Loucy (cell line): ENCODE measurements at regions not wholly inside any gene's neighbourhood (a gene's known extent, or its start where the extent isn't known, plus 50 kb on each side); places are given as distances from the start of the nearest gene placed in this dataset.

Experiments used
- EZH2phosphoT487 ChIP-seq: fragments of 200-600 bp; IDR thresholded peaks from 2 replicates; pipeline ENCODE4 v1.6.1; 2018; ENCODE audit warnings: antibody characterized with exemption, mild to moderate bottlenecking, moderate library complexity, borderline replicate concordance
- TF ChIP-seq, protein P1 (sequence below): fragments of 200-600 bp; sonication (generic); conservative IDR thresholded peaks from 2 replicates; pipeline ENCODE4 v1.5.1; 2014; ENCODE audit warnings: mild to moderate bottlenecking, antibody characterized with exemption, low read length

DNA sequence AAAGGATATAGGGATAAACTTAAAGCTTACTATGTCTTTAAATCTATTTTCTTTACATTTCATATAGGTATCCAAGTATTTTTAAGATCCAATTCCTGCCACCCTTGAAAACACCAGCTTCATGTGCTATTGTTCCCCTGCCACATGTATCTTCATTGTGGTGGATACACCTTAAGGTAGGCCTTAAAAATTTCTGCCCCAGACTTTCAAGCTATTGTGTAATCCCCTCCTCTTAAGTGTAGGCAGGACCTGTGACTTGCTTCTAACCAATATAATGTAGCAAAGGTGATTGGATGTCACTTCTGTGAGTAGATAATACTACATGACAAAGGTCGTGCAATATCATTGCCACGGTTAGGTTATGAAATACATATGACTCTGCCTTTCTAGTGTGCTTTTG is 119.5 kb downstream of the RAD51AP2 start:
- TF ChIP-seq, protein P1, sequence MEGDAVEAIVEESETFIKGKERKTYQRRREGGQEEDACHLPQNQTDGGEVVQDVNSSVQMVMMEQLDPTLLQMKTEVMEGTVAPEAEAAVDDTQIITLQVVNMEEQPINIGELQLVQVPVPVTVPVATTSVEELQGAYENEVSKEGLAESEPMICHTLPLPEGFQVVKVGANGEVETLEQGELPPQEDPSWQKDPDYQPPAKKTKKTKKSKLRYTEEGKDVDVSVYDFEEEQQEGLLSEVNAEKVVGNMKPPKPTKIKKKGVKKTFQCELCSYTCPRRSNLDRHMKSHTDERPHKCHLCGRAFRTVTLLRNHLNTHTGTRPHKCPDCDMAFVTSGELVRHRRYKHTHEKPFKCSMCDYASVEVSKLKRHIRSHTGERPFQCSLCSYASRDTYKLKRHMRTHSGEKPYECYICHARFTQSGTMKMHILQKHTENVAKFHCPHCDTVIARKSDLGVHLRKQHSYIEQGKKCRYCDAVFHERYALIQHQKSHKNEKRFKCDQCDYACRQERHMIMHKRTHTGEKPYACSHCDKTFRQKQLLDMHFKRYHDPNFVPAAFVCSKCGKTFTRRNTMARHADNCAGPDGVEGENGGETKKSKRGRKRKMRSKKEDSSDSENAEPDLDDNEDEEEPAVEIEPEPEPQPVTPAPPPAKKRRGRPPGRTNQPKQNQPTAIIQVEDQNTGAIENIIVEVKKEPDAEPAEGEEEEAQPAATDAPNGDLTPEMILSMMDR = no peak
- TF ChIP-seq EZH2phosphoT487 = no peak
